ENCODE measurements at regions not wholly inside any gene's neighbourhood (a gene's known extent, or its start where the extent isn't known, plus 50 kb on each side); places are given as distances from the start of the nearest gene placed in this dataset.

DNA sequence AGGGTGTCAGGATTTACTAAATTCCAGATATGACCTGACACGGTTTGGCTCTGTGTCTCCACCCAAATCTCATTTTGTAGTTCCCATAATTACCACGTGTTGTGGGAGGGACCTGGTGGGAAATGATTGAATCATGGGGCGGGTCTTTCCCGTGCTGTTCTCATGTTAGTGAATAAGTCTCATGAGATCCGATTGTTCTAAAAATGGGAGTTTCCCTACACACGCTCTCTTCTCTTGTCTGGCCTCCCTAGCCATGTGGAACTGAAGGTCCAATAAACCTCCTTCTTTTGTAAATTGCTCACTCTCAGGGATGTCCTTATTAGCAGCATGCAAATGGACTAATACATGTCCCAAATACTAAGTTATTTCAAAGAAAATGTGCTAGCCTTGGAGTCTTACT is 121.1 kb downstream of the CENPW start:
- TF ChIP-seq, protein P1, sequence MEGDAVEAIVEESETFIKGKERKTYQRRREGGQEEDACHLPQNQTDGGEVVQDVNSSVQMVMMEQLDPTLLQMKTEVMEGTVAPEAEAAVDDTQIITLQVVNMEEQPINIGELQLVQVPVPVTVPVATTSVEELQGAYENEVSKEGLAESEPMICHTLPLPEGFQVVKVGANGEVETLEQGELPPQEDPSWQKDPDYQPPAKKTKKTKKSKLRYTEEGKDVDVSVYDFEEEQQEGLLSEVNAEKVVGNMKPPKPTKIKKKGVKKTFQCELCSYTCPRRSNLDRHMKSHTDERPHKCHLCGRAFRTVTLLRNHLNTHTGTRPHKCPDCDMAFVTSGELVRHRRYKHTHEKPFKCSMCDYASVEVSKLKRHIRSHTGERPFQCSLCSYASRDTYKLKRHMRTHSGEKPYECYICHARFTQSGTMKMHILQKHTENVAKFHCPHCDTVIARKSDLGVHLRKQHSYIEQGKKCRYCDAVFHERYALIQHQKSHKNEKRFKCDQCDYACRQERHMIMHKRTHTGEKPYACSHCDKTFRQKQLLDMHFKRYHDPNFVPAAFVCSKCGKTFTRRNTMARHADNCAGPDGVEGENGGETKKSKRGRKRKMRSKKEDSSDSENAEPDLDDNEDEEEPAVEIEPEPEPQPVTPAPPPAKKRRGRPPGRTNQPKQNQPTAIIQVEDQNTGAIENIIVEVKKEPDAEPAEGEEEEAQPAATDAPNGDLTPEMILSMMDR (IDR thresholded peaks at IDR 0.05) = no peak
- TF ChIP-seq ZFX (IDR thresholded peaks at IDR 0.05; ENCODE audit: borderline replicate concordance) = no peak
